IMR-90 (cell line): ENCODE measurements at regions not wholly inside any gene's neighbourhood (a gene's known extent, or its start where the extent isn't known, plus 50 kb on each side); places are given as distances from the start of the nearest gene placed in this dataset.

Source experiments
- ATAC-seq: fragments of 200-7000 bp; cut with Tn5 transposase; 2 replicates; pipeline ENCODE4 v1.9.1; 2020; ENCODE audit warnings: low read depth, mild to moderate bottlenecking, moderate library complexity
- BruUV-seq: library from RNA; stranded (reverse); fragments of 400-500 nt; replicated peaks from 2 replicates; lab custom pipeline; 2021; lab: Mats Ljungman, UMichigan
- CTCF ChIA-PET: fragments of 300-600 bp; formaldehyde crosslinking; extraction: SDS; loops from one replicate; lab custom pipeline; 2021; ENCODE audit warnings: antibody characterized with exemption; lab: Yijun Ruan, JAX
- POLR2A ChIA-PET: fragments of 300-600 bp; sonication (Branson Sonifier 250); formaldehyde crosslinking; loops from one replicate; lab custom pipeline; 2022; ENCODE audit warnings: antibody characterized with exemption; ENCODE audit not compliant: unreplicated experiment; lab: Charles Lee
- DNase-seq: peaks from one replicate; pipeline ENCODE4 v3.0.0; 2013
- H2AFZ ChIP-seq: replicated peaks from 2 replicates; pipeline ENCODE3; 2013; ENCODE audit warnings: low read length, mild to moderate bottlenecking; ENCODE audit not compliant: poor library complexity
- H2AK5ac ChIP-seq: 2 replicates; pipeline ENCODE4 v1.6.1; 2013; ENCODE audit warnings: low read depth, low read length, inconsistent platforms
- H2AK9ac ChIP-seq: replicated peaks from 2 replicates; pipeline ENCODE3; 2013; ENCODE audit warnings: mild to moderate bottlenecking, low read depth, low read length, moderate library complexity; ENCODE audit not compliant: poor library complexity
- H2BK120ac ChIP-seq: 2 replicates; pipeline ENCODE4 v1.6.1; 2013; ENCODE audit warnings: low read depth, low read length, inconsistent platforms
- H2BK15ac ChIP-seq: 3 replicates; pipeline ENCODE4 v1.6.1; 2013; ENCODE audit warnings: low read depth, low read length, inconsistent platforms
- H2BK20ac ChIP-seq: 2 replicates; pipeline ENCODE4 v1.6.1; 2013; ENCODE audit warnings: low read depth, mild to moderate bottlenecking, inconsistent platforms, low read length, moderate library complexity
- H2BK5ac ChIP-seq: 2 replicates; pipeline ENCODE4 v1.6.1; 2013; ENCODE audit warnings: mild to moderate bottlenecking, low read depth, low read length, inconsistent platforms; ENCODE audit not compliant: poor library complexity, severe bottlenecking
- H3K14ac ChIP-seq: replicated peaks from 2 replicates; pipeline ENCODE4 v1.6.1; 2013; ENCODE audit warnings: low read depth, low read length, inconsistent platforms
- H3K18ac ChIP-seq: 2 replicates; pipeline ENCODE4 v1.6.1; 2013; ENCODE audit warnings: low read depth, low read length, control low read depth
- H3K23ac ChIP-seq: 2 replicates; pipeline ENCODE4 v1.6.1; 2013; ENCODE audit warnings: low read depth, low read length, inconsistent platforms
- H3K27ac ChIP-seq: 2 replicates; pipeline ENCODE4 v1.5.1; 2013; ENCODE audit warnings: mild to moderate bottlenecking, control low read depth, low read length; ENCODE audit not compliant: insufficient read depth
- H3K27me3 ChIP-seq: 2 replicates; pipeline ENCODE4 v1.6.1; 2013; ENCODE audit warnings: low read length; ENCODE audit not compliant: control insufficient read depth, insufficient read depth
- H3K36me3 ChIP-seq: 2 replicates; pipeline ENCODE4 v1.6.1; 2013; ENCODE audit warnings: low read length, mixed read lengths; ENCODE audit not compliant: control insufficient read depth, insufficient read depth
- H3K4ac ChIP-seq: 2 replicates; pipeline ENCODE4 v1.6.1; 2013; ENCODE audit warnings: low read depth, low read length, inconsistent platforms
- H3K4me1 ChIP-seq: 2 replicates; pipeline ENCODE4 v1.6.1; 2013; ENCODE audit warnings: low read length, mixed read lengths; ENCODE audit not compliant: control insufficient read depth, insufficient read depth
- H3K4me2 ChIP-seq: 2 replicates; pipeline ENCODE4 v1.6.1; 2013; ENCODE audit warnings: low read depth, mild to moderate bottlenecking, control low read depth, low read length, moderate library complexity
- H3K4me3 ChIP-seq: 2 replicates; pipeline ENCODE4 v1.5.1; 2013; ENCODE audit warnings: low read depth, mild to moderate bottlenecking, control low read depth, low read length, moderate library complexity; ENCODE audit not compliant: insufficient read depth
- H3K56ac ChIP-seq: 2 replicates; pipeline ENCODE4 v1.6.1; 2013; ENCODE audit warnings: low read length, inconsistent platforms; ENCODE audit not compliant: insufficient read depth; ENCODE audit errors: extremely low read depth
- H3K79me1 ChIP-seq, 2 experiments: 2 replicates each; pipeline ENCODE4 v1.6.1; 2013; ENCODE audit warnings: low read length in 2 of 2, inconsistent platforms in 1 of 2, low read depth in 1 of 2
- H3K9ac ChIP-seq: 2 replicates; pipeline ENCODE4 v1.6.1; 2013; ENCODE audit warnings: low read depth, low read length, control low read depth
- H3K9me1 ChIP-seq: 2 replicates; pipeline ENCODE4 v1.6.1; 2013; ENCODE audit warnings: low read length, inconsistent platforms; ENCODE audit not compliant: insufficient read depth
- H3K9me3 ChIP-seq: 2 replicates; pipeline ENCODE4 v1.6.1; 2013; ENCODE audit warnings: low read length; ENCODE audit not compliant: control insufficient read depth, insufficient read depth
- H4K20me1 ChIP-seq: 2 replicates; pipeline ENCODE4 v1.6.1; 2013; ENCODE audit warnings: low read length, inconsistent platforms; ENCODE audit not compliant: insufficient read depth
- H4K5ac ChIP-seq: 2 replicates; pipeline ENCODE4 v1.6.1; 2013; ENCODE audit warnings: mild to moderate bottlenecking, low read depth, low read length, control low read depth
- H4K8ac ChIP-seq, 2 experiments: 2 replicates each; pipeline ENCODE4 v1.6.1; 2013; ENCODE audit warnings: low read depth in 2 of 2, low read length in 2 of 2, control low read depth in 1 of 2, inconsistent platforms in 1 of 2
- H4K91ac ChIP-seq: 2 replicates; pipeline ENCODE4 v1.6.1; 2013; ENCODE audit warnings: low read depth, low read length, inconsistent platforms; ENCODE audit not compliant: insufficient read depth
- CTCF ChIP-seq: conservative IDR thresholded peaks from 2 replicates; pipeline ENCODE4 v1.5.1; 2012; ENCODE audit warnings: mild to moderate bottlenecking, low read depth, low read length, improper control_type of control experiment
- ELK1 ChIP-seq: fragments of 150-350 bp; IDR thresholded peaks from 2 replicates; pipeline ENCODE4 v1.6.1; 2016; ENCODE audit warnings: low read depth, mild to moderate bottlenecking, low read length, moderate library complexity, borderline replicate concordance
- dilution Hi-C: fragments of 300-500 bp; cut with HindIII; formaldehyde crosslinking; loops from one replicate; pipeline ENCODE4 v1.14.3; 2018; ENCODE audit warnings: low sequenced_read_pairs; ENCODE audit not compliant: unreplicated experiment
- in situ Hi-C: fragments of 300-500 bp; cut with MboI; formaldehyde crosslinking; loops from 3 replicates; pipeline ENCODE4 v1.14.3; 2019; ENCODE audit warnings: low sequenced_read_pairs, inconsistent platforms, mixed read lengths
- intact Hi-C: fragments of 100-400 bp; cut with micrococcal nuclease; formaldehyde crosslinking; loops from 2 replicates; pipeline ENCODE4 v1.10.0; 2022

GRCh38 chr14:56891226-56891625, 80.9 kb upstream of the OTX2 start:
- ChIA-PET CTCF (no interaction called here), POLR2A (no interaction called here)
- Histone ChIP-seq H3K4me3 (no peak overlapping the region), H3K9me3 (no peaks in the 10 kb centered on the region), H3K56ac (no peak overlapping the region), H2AK9ac (no peak overlapping the region), H3K14ac (no peak overlapping the region), H3K18ac (no peak overlapping the region), H4K91ac (no peak overlapping the region), H3K4me1 (no peaks in the 10 kb centered on the region), H2BK5ac (no peak overlapping the region), H2AFZ (no peak overlapping the region), H3K27ac (no peak overlapping the region), H3K79me1 (no peaks in the 10 kb centered on the region), H2BK120ac (no peak overlapping the region), H4K5ac (no peak overlapping the region), H3K4me2 (no peak overlapping the region), H3K4ac (no peak overlapping the region), H3K23ac (no peak overlapping the region), H3K27me3 (no peaks in the 10 kb centered on the region), H4K8ac (no peak overlapping the region), H3K36me3 (no peaks in the 10 kb centered on the region), H2AK5ac (no peak overlapping the region), H2BK15ac (no peak overlapping the region), H3K9me1 (no peaks in the 10 kb centered on the region), H3K9ac (no peak overlapping the region), H4K20me1 (no peaks in the 10 kb centered on the region), H2BK20ac (no peak overlapping the region)
- BruUV-seq = no TSS peak
- no peak for DNase-seq
- in situ Hi-C loops (no loop called here), intact Hi-C loops (no loop called here), dilution Hi-C loops (no loop called here)
- TF ChIP-seq CTCF = no peak
- no peak for TF ChIP-seq ELK1
- ATAC-seq = no peak
